GM12878 (cell line): ENCODE measurements at regions not wholly inside any gene's neighbourhood (a gene's known extent, or its start where the extent isn't known, plus 50 kb on each side); places are given as distances from the start of the nearest gene placed in this dataset.

Source experiments
- BMI1 ChIP-seq: fragments of 450-650 bp; IDR thresholded peaks from 2 replicates; pipeline ENCODE4 v1.6.1; 2016; ENCODE audit warnings: mild to moderate bottlenecking, moderate library complexity, borderline replicate concordance
- MXI1 ChIP-seq: fragments of 150-350 bp; IDR thresholded peaks from 2 replicates; pipeline ENCODE4 v1.6.1; 2011; ENCODE audit warnings: low read depth, mild to moderate bottlenecking, inconsistent platforms, low read length, improper control_type of control experiment
- NFYB ChIP-seq: IDR thresholded peaks from 2 replicates; pipeline ENCODE4 v1.6.1; 2011; ENCODE audit warnings: low read depth, mild to moderate bottlenecking, low read length, improper control_type of control experiment, moderate library complexity; ENCODE audit not compliant: insufficient read depth
- SIN3A ChIP-seq: IDR thresholded peaks from 2 replicates; pipeline ENCODE4 v1.6.1; 2012; ENCODE audit warnings: low read depth, low read length, improper control_type of control experiment
- SMAD1 ChIP-seq: fragments of 450-650 bp; IDR thresholded peaks from 2 replicates; pipeline ENCODE4 v1.6.1; 2018; ENCODE audit warnings: mild to moderate bottlenecking, low read depth; ENCODE audit not compliant: partially characterized antibody

DNA sequence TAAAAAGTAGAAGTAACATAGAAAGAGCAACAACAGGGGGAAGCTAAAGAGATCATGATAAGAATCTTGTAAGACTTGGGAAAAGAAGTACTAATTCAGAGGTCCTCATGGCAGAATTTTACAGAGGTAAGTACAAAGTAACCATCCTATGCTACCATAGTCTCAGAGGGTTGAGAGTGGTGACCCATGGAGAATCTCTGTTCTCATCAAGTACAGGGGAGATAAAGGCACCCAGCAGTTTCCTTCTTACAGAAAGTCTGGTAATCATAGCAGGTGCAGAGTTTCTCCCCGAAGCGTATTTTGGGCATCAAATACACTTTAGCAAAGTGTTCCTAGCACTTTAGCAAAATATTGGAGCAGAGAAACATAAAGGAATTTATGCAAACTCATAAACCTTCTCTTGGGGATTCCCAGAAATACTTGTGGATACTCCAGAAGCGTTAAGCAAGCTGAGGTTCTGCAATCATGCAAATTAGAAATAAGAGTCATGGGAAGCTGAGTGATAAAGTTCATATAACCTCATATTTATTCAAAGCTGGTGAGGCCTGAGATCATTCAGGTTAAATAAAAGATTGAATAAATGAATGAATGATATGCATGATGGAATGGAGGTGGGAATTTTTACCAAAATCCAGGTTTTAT is 101.0 kb upstream of the SMC2 start:
- TF ChIP-seq BMI1 = no peak
- TF ChIP-seq SMAD1 = no peak
- no peak for TF ChIP-seq MXI1
- TF ChIP-seq SIN3A = no peak
- no peak for TF ChIP-seq NFYB
